IMR-90 (cell line): ENCODE measurements at regions not wholly inside any gene's neighbourhood (a gene's known extent, or its start where the extent isn't known, plus 50 kb on each side); places are given as distances from the start of the nearest gene placed in this dataset.

Experiments used
- ATAC-seq: fragments of 200-7000 bp; cut with Tn5 transposase; 2 replicates; pipeline ENCODE4 v1.9.1; 2020; ENCODE audit warnings: low read depth, mild to moderate bottlenecking, moderate library complexity
- BruUV-seq: library from RNA; stranded (reverse); fragments of 400-500 nt; replicated peaks from 2 replicates; lab custom pipeline; 2021; lab: Mats Ljungman, UMichigan
- CTCF ChIA-PET: fragments of 300-600 bp; formaldehyde crosslinking; extraction: SDS; loops from one replicate; lab custom pipeline; 2021; ENCODE audit warnings: antibody characterized with exemption; lab: Yijun Ruan, JAX
- POLR2A ChIA-PET: fragments of 300-600 bp; sonication (Branson Sonifier 250); formaldehyde crosslinking; loops from one replicate; lab custom pipeline; 2022; ENCODE audit warnings: antibody characterized with exemption; ENCODE audit not compliant: unreplicated experiment; lab: Charles Lee
- DNase-seq: peaks from one replicate; pipeline ENCODE4 v3.0.0; 2013
- H2AFZ ChIP-seq: replicated peaks from 2 replicates; pipeline ENCODE3; 2013; ENCODE audit warnings: low read length, mild to moderate bottlenecking; ENCODE audit not compliant: poor library complexity
- H2AK5ac ChIP-seq: 2 replicates; pipeline ENCODE4 v1.6.1; 2013; ENCODE audit warnings: low read depth, low read length, inconsistent platforms
- H2AK9ac ChIP-seq: replicated peaks from 2 replicates; pipeline ENCODE3; 2013; ENCODE audit warnings: mild to moderate bottlenecking, low read depth, low read length, moderate library complexity; ENCODE audit not compliant: poor library complexity
- H2BK120ac ChIP-seq: 2 replicates; pipeline ENCODE4 v1.6.1; 2013; ENCODE audit warnings: low read depth, low read length, inconsistent platforms
- H2BK15ac ChIP-seq: 3 replicates; pipeline ENCODE4 v1.6.1; 2013; ENCODE audit warnings: low read depth, low read length, inconsistent platforms
- H2BK20ac ChIP-seq: 2 replicates; pipeline ENCODE4 v1.6.1; 2013; ENCODE audit warnings: low read depth, mild to moderate bottlenecking, inconsistent platforms, low read length, moderate library complexity
- H2BK5ac ChIP-seq: 2 replicates; pipeline ENCODE4 v1.6.1; 2013; ENCODE audit warnings: mild to moderate bottlenecking, low read depth, low read length, inconsistent platforms; ENCODE audit not compliant: poor library complexity, severe bottlenecking
- H3K14ac ChIP-seq: replicated peaks from 2 replicates; pipeline ENCODE4 v1.6.1; 2013; ENCODE audit warnings: low read depth, low read length, inconsistent platforms
- H3K18ac ChIP-seq: 2 replicates; pipeline ENCODE4 v1.6.1; 2013; ENCODE audit warnings: low read depth, low read length, control low read depth
- H3K23ac ChIP-seq: 2 replicates; pipeline ENCODE4 v1.6.1; 2013; ENCODE audit warnings: low read depth, low read length, inconsistent platforms
- H3K27ac ChIP-seq: 2 replicates; pipeline ENCODE4 v1.5.1; 2013; ENCODE audit warnings: mild to moderate bottlenecking, control low read depth, low read length; ENCODE audit not compliant: insufficient read depth
- H3K27me3 ChIP-seq: 2 replicates; pipeline ENCODE4 v1.6.1; 2013; ENCODE audit warnings: low read length; ENCODE audit not compliant: control insufficient read depth, insufficient read depth
- H3K36me3 ChIP-seq: 2 replicates; pipeline ENCODE4 v1.6.1; 2013; ENCODE audit warnings: low read length, mixed read lengths; ENCODE audit not compliant: control insufficient read depth, insufficient read depth
- H3K4ac ChIP-seq: 2 replicates; pipeline ENCODE4 v1.6.1; 2013; ENCODE audit warnings: low read depth, low read length, inconsistent platforms
- H3K4me1 ChIP-seq: 2 replicates; pipeline ENCODE4 v1.6.1; 2013; ENCODE audit warnings: low read length, mixed read lengths; ENCODE audit not compliant: control insufficient read depth, insufficient read depth
- H3K4me2 ChIP-seq: 2 replicates; pipeline ENCODE4 v1.6.1; 2013; ENCODE audit warnings: low read depth, mild to moderate bottlenecking, control low read depth, low read length, moderate library complexity
- H3K4me3 ChIP-seq: 2 replicates; pipeline ENCODE4 v1.5.1; 2013; ENCODE audit warnings: low read depth, mild to moderate bottlenecking, control low read depth, low read length, moderate library complexity; ENCODE audit not compliant: insufficient read depth
- H3K56ac ChIP-seq: 2 replicates; pipeline ENCODE4 v1.6.1; 2013; ENCODE audit warnings: low read length, inconsistent platforms; ENCODE audit not compliant: insufficient read depth; ENCODE audit errors: extremely low read depth
- H3K79me1 ChIP-seq, 2 experiments: 2 replicates each; pipeline ENCODE4 v1.6.1; 2013; ENCODE audit warnings: low read length in 2 of 2, inconsistent platforms in 1 of 2, low read depth in 1 of 2
- H3K9ac ChIP-seq: 2 replicates; pipeline ENCODE4 v1.6.1; 2013; ENCODE audit warnings: low read depth, low read length, control low read depth
- H3K9me1 ChIP-seq: 2 replicates; pipeline ENCODE4 v1.6.1; 2013; ENCODE audit warnings: low read length, inconsistent platforms; ENCODE audit not compliant: insufficient read depth
- H3K9me3 ChIP-seq: 2 replicates; pipeline ENCODE4 v1.6.1; 2013; ENCODE audit warnings: low read length; ENCODE audit not compliant: control insufficient read depth, insufficient read depth
- H4K20me1 ChIP-seq: 2 replicates; pipeline ENCODE4 v1.6.1; 2013; ENCODE audit warnings: low read length, inconsistent platforms; ENCODE audit not compliant: insufficient read depth
- H4K5ac ChIP-seq: 2 replicates; pipeline ENCODE4 v1.6.1; 2013; ENCODE audit warnings: mild to moderate bottlenecking, low read depth, low read length, control low read depth
- H4K8ac ChIP-seq, 2 experiments: 2 replicates each; pipeline ENCODE4 v1.6.1; 2013; ENCODE audit warnings: low read depth in 2 of 2, low read length in 2 of 2, control low read depth in 1 of 2, inconsistent platforms in 1 of 2
- H4K91ac ChIP-seq: 2 replicates; pipeline ENCODE4 v1.6.1; 2013; ENCODE audit warnings: low read depth, low read length, inconsistent platforms; ENCODE audit not compliant: insufficient read depth
- CHD1 ChIP-seq: IDR thresholded peaks from 2 replicates; pipeline ENCODE4 v1.6.1; 2012; ENCODE audit warnings: low read depth, low read length, improper control_type of control experiment
- MAFK ChIP-seq: IDR thresholded peaks from 2 replicates; pipeline ENCODE4 v1.6.1; 2012; ENCODE audit warnings: low read depth, low read length, improper control_type of control experiment
- MAZ ChIP-seq: IDR thresholded peaks from 2 replicates; pipeline ENCODE4 v1.6.1; 2012; ENCODE audit warnings: low read depth, mild to moderate bottlenecking, low read length, improper control_type of control experiment, moderate library complexity, borderline replicate concordance
- MXI1 ChIP-seq: IDR thresholded peaks from 2 replicates; pipeline ENCODE4 v1.6.1; 2012; ENCODE audit warnings: low read depth, mild to moderate bottlenecking, low read length, moderate library complexity, borderline replicate concordance
- RCOR1 ChIP-seq: IDR thresholded peaks from 2 replicates; pipeline ENCODE4 v1.6.1; 2012; ENCODE audit warnings: mild to moderate bottlenecking, low read length, improper control_type of control experiment; ENCODE audit not compliant: insufficient replicate concordance
- SMC3 ChIP-seq: fragments of 150-350 bp; IDR thresholded peaks from 2 replicates; pipeline ENCODE4 v1.6.1; 2016; ENCODE audit warnings: low read depth, mild to moderate bottlenecking, antibody characterized with exemption, low read length, moderate library complexity
- WGBS, 2 experiments: methylation state at CpG; one replicate each; pipeline versions ENCODE4 v1.1.5 to v1.1.7; 2013; ENCODE audit warnings: missing lambda C conversion rate in 2 of 2; ENCODE audit not compliant: insufficient read length in 1 of 2; ENCODE audit errors: extremely low coverage in 2 of 2; 5-methylcytosine and 5-hydroxymethylcytosine counted together
- dilution Hi-C: fragments of 300-500 bp; cut with HindIII; formaldehyde crosslinking; loops from one replicate; pipeline ENCODE4 v1.14.3; 2018; ENCODE audit warnings: low sequenced_read_pairs; ENCODE audit not compliant: unreplicated experiment
- in situ Hi-C: fragments of 300-500 bp; cut with MboI; formaldehyde crosslinking; loops from 3 replicates; pipeline ENCODE4 v1.14.3; 2019; ENCODE audit warnings: low sequenced_read_pairs, inconsistent platforms, mixed read lengths
- intact Hi-C: fragments of 100-400 bp; cut with micrococcal nuclease; formaldehyde crosslinking; loops from 2 replicates; pipeline ENCODE4 v1.10.0; 2022
- TF ChIP-seq, protein P1 (sequence below): fragments of 150-350 bp; IDR thresholded peaks from 2 replicates; pipeline ENCODE4 v1.6.1; 2017; ENCODE audit warnings: mild to moderate bottlenecking, antibody characterized with exemption, low read length, low read depth
- TF ChIP-seq, protein P2 (sequence below): conservative IDR thresholded peaks from 2 replicates; pipeline ENCODE4 v1.5.1; 2012; ENCODE audit warnings: mild to moderate bottlenecking, low read depth, low read length, improper control_type of control experiment

DNA sequence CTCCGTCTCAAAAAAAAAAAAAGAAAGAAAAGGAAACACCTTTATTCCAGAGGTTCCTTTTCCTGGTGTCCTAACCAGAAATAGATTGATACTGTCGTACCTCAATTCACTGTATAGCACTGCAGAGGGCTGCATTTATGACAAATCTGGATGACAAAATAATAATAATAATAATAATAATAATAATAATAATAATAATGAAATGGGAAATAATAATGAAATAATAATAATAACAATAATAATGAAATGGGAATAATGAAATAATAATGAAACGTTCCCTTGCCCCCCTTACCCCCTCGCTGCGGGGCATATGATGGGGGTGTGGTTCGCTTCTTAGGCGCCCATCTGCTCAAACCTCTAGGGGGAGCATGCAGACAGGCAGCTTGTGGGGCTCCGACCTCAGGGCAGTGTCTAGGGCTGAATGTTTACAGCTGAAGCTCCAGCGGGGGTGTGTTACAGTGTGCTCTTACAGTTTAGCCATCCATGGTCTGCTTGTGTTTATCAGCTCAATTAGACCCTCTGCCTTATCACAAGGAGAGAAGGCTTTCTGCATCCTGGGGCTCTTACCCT is 1088.3 kb upstream of the SEL1L start:
- POLR2A ChIA-PET = no interaction called here
- no peak for TF ChIP-seq CHD1
- TF ChIP-seq MXI1 = no peak
- TF ChIP-seq, protein P1, sequence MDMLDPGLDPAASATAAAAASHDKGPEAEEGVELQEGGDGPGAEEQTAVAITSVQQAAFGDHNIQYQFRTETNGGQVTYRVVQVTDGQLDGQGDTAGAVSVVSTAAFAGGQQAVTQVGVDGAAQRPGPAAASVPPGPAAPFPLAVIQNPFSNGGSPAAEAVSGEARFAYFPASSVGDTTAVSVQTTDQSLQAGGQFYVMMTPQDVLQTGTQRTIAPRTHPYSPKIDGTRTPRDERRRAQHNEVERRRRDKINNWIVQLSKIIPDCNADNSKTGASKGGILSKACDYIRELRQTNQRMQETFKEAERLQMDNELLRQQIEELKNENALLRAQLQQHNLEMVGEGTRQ = no peak
- TF ChIP-seq RCOR1 = no peak
- no peak for TF ChIP-seq MAZ
- TF ChIP-seq, protein P2, sequence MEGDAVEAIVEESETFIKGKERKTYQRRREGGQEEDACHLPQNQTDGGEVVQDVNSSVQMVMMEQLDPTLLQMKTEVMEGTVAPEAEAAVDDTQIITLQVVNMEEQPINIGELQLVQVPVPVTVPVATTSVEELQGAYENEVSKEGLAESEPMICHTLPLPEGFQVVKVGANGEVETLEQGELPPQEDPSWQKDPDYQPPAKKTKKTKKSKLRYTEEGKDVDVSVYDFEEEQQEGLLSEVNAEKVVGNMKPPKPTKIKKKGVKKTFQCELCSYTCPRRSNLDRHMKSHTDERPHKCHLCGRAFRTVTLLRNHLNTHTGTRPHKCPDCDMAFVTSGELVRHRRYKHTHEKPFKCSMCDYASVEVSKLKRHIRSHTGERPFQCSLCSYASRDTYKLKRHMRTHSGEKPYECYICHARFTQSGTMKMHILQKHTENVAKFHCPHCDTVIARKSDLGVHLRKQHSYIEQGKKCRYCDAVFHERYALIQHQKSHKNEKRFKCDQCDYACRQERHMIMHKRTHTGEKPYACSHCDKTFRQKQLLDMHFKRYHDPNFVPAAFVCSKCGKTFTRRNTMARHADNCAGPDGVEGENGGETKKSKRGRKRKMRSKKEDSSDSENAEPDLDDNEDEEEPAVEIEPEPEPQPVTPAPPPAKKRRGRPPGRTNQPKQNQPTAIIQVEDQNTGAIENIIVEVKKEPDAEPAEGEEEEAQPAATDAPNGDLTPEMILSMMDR = no peak
- TF ChIP-seq SMC3 = no peak
- TF ChIP-seq MAFK = no peak
- dilution Hi-C loops (no loop called here), intact Hi-C loops (no loop called here), in situ Hi-C loops (no loop called here)
- Histone ChIP-seq H3K4me1 (no peaks in the 10 kb centered on the region), H3K79me1 (no peaks in the 10 kb centered on the region), H3K4ac (no peak overlapping the region), H2BK20ac (no peak overlapping the region), H2AK5ac (no peak overlapping the region), H2BK120ac (no peak overlapping the region), H4K91ac (no peak overlapping the region), H3K27ac (no peak overlapping the region), H3K56ac (no peak overlapping the region), H4K5ac (no peak overlapping the region), H2BK15ac (no peak overlapping the region), H3K4me3 (no peak overlapping the region), H3K9me3 (peaks cover 11% of the 10 kb centered on the region), H4K20me1 (no peaks in the 10 kb centered on the region), H3K9me1 (no peaks in the 10 kb centered on the region), H3K4me2 (no peak overlapping the region), H4K8ac (no peak overlapping the region), H2AK9ac (no peak overlapping the region), H3K18ac (no peak overlapping the region), H2AFZ (no peak overlapping the region), H3K27me3 (no peaks in the 10 kb centered on the region), H3K9ac (no peak overlapping the region), H2BK5ac (no peak overlapping the region), H3K23ac (no peak overlapping the region), H3K14ac (no peak overlapping the region), H3K36me3 (no peaks in the 10 kb centered on the region)
- CTCF ChIA-PET = no interaction called here
- WGBS, 2 experiments = no CpG with 5 or more reads among the region's 9 CpGs
- DNase-seq (no peak), ATAC-seq (no peak)
- BruUV-seq = no TSS peak
